ENCODE measurements at regions not wholly inside any gene's neighbourhood (a gene's known extent, or its start where the extent isn't known, plus 50 kb on each side); places are given as distances from the start of the nearest gene placed in this dataset.

- TF ChIP-seq SPI1 (IDR thresholded peaks at IDR 0.05; ENCODE audit: borderline replicate concordance, insufficient read depth, low read depth, low read length) (no peak), YY1 (IDR thresholded peaks at IDR 0.05; ENCODE audit: low read depth, low read length) (no peak), BHLHE40 (IDR thresholded peaks at IDR 0.05; ENCODE audit: borderline replicate concordance in 1 of 2, low read depth in 2 of 2, low read length in 1 of 2) (no peak), CTCF (IDR thresholded peaks at IDR 0.05 in 2 of 3, conservative IDR thresholded peaks at IDR 0.05 in 1 of 3; ENCODE audit: control insufficient read depth in 2 of 3, extremely low read depth in 1 of 3, insufficient read depth in 1 of 3, low read depth in 3 of 3, low read length in 3 of 3) (no peak), RBBP5 (conservative IDR thresholded peaks at IDR 0.05) (no peak), GABPA (IDR thresholded peaks at IDR 0.05; ENCODE audit: low read depth) (no peak), PML (IDR thresholded peaks at IDR 0.05; ENCODE audit: low read length) (no peak), EP300 (IDR thresholded peaks at IDR 0.05; ENCODE audit: borderline replicate concordance in 1 of 2, control insufficient read depth in 1 of 2, low read depth in 2 of 2, low read length in 2 of 2) (no peak), CBX5 (IDR thresholded peaks at IDR 0.05; ENCODE audit: low read depth) (no peak), E2F4 (IDR thresholded peaks at IDR 0.05; ENCODE audit: low read depth, low read length) (no peak)
These were observed 212.5 kb upstream of the CNTN6 start for GRCh38 chr3:880371-880770.

Data from GM12878 (cell line).